VCaP (cell line): ENCODE measurements at regions not wholly inside any gene's neighbourhood (a gene's known extent, or its start where the extent isn't known, plus 50 kb on each side); places are given as distances from the start of the nearest gene placed in this dataset.

ENCODE experiments used
- H3K27ac ChIP-seq: fragments of 450-650 bp; 2 replicates; pipeline ENCODE4 v1.5.1; 2017
- TF ChIP-seq, protein P1 (sequence below): fragments of 450-650 bp; conservative IDR thresholded peaks from 2 replicates; pipeline ENCODE4 v1.5.1; 2017; ENCODE audit warnings: mild to moderate bottlenecking, moderate library complexity

GRCh38 chr2:8107150-8107549 is 574.7 kb upstream of the ID2 start:
- TF ChIP-seq, protein P1, sequence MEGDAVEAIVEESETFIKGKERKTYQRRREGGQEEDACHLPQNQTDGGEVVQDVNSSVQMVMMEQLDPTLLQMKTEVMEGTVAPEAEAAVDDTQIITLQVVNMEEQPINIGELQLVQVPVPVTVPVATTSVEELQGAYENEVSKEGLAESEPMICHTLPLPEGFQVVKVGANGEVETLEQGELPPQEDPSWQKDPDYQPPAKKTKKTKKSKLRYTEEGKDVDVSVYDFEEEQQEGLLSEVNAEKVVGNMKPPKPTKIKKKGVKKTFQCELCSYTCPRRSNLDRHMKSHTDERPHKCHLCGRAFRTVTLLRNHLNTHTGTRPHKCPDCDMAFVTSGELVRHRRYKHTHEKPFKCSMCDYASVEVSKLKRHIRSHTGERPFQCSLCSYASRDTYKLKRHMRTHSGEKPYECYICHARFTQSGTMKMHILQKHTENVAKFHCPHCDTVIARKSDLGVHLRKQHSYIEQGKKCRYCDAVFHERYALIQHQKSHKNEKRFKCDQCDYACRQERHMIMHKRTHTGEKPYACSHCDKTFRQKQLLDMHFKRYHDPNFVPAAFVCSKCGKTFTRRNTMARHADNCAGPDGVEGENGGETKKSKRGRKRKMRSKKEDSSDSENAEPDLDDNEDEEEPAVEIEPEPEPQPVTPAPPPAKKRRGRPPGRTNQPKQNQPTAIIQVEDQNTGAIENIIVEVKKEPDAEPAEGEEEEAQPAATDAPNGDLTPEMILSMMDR = no peak
- H3K27ac ChIP-seq = no peak overlapping the region

DNA sequence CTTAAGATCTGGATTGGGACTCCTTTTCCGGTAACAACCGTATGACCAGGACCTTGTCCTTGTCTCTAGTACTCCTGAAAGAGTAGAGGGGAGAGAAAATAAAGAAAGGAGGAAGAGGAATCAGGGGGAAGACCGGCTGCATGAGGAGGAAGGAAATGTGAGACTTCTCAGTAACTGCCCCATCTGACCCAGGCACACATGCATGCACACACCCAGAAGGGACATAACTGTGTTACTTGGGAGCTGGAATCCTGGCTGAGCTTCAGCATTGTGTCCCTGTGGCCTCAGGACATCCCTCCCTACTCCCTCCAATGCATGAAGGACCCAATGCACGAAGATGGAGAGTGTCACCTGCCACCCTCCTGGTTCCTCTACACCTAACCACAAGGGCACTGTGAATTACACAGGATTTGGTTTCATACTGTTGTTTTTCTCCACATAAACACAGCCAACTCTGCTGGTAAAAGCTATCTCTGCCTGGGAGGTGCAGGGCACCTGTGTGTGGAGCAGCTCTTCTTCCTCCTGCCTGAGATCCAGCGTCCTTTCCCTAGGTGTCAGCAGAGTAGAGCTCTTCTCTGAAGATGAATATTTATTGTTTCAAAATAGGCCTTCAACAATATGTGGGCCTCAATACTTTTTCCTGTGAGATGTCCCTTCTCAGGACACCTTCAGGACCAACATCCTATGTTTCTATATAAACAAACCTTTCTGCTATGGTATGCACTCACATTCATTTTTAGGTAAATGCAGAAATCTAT is 574.1 kb upstream of the ID2 start:
- TF ChIP-seq, protein P1 = peak; percentile 52
- H3K27ac ChIP-seq = no peak overlapping the region

DNA sequence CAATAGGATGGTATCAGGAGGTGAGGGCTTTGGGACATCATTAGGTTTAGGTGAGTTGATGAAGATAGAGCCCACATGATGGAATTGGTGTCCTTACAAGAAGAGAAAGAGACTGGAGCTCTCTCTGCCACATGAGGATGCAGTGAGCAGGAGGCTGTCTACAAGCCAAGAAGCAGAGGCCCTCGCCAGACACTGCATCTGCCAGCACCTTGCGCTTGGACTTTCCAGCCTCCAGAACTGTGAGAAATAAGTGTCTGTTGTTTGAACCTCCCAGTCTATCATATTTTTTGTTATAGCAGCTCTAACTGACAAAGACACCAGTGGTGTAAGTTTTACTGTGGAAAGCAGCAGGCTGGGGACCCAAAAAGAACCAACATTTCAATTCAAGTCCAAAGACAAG is 571.1 kb upstream of the ID2 start:
- TF ChIP-seq, protein P1 = no peak
- no peak overlapping the region for H3K27ac ChIP-seq

DNA sequence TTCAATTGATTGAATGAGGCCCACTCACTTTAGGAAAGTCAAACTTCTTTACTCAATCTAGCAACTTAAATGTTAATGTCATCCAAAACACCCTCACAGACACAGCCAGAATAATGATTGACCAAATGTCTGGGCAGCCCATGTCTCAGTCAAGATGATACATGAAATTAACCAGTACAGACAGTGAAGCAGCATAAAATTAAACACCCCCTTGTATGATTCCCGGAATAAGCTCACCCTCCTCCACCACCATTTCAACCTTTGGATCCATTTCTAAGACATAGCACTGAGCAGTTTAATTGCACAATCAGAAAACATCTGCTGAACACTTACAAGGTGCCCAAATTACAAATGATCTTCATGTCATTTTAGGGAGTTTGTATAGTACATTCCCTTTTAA is 570.7 kb upstream of the ID2 start:
- H3K27ac ChIP-seq = no peak overlapping the region
- TF ChIP-seq, protein P1 = no peak

DNA sequence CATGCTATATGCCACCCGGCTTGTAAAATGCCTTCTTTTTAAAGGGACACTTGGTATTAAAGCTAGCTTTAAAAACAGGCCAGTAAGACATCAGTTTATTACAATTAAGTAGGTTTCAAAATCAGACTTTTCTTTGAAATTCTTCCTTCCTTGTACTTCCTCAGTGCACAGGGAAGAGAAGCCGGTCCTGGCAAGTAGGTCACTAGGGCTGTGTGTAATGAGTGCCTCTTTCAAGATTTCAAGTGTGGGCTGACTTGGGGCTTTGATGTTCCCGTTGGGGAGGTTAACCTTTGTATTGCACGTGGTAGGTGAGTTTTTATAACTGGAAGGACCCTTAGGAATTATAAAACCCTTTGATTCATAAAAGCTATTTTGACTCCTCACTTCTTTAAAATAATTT is 566.4 kb upstream of the ID2 start:
- H3K27ac ChIP-seq = no peak overlapping the region
- TF ChIP-seq, protein P1 = no peak

DNA sequence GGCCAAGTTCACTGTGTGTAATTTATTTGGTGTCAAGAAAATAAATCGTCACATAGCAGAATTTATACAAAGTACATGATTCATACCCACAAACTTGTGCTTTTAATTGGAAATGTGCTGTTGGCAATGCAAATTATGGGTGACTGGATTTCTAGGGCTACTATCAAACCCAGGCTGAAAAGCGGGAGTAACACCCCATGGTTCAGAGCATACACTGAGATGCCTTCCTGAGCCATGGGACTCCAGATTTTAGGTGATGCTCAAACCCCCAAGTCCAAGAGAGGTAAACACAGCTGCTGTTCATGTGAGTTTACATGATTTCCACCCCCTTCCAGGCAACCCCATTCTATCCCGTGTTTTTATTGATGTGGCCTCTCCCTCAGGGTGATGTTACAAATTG is 565.9 kb upstream of the ID2 start:
- TF ChIP-seq, protein P1 = no peak
- H3K27ac ChIP-seq = no peak overlapping the region

DNA sequence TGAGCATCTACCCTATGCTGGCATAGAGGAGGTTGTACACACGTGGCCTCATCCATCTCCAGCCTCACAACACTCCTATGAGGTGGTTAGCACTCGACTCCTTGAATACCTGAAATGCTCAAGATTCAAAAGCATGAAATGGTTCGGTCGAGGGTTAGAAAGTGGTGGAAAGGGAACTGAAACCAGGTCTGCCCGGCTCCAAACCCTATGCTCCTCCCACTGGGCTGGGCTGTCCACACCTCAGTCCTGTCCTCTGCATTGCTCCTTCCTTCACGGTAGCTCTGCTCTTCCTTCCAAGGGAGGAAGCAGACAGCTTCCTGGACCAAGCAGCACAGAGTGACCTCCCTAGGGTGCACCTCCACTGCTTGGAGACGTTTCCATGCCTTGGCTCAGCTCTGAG is 565.2 kb upstream of the ID2 start:
- TF ChIP-seq, protein P1 = no peak
- no peak overlapping the region for H3K27ac ChIP-seq
